GM21786 (cell line): ENCODE measurements at regions not wholly inside any gene's neighbourhood (a gene's known extent, or its start where the extent isn't known, plus 50 kb on each side); places are given as distances from the start of the nearest gene placed in this dataset.
"Not testable (repeated sequence)": the region's sequence is repeated elsewhere in the genome, so short reads cannot be mapped to it uniquely, and the experiment has no call there.

Experiments used
- ATAC-seq: cut with Tn5 transposase; IDR thresholded peaks from one replicate; pipeline ENCODE4 v1.9.1; 2021; ENCODE audit not compliant: unreplicated experiment

DNA sequence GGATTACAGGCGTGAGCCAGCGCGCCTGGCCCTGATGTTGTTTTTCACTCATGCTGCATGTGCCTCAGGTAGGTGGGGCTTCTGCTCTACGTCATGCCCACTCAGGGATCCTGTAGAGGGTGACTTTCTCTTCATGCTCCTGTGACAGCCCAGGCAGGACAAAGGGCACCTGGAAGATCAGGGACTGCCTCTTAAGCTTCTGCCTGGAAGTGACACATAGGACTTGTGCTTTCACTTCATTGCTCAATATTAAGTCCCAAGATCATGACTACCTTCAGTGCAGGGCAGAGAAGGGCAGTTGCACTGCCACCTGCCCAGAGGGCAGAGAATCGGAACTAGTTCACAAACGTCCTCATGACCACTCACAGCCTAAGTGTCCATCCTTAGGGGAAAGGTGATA lies 249.5 kb upstream of the SULF2 start:
- ATAC-seq = no peak

GRCh38 chr20:48033005-48033404 lies 247.7 kb upstream of the SULF2 start:
- ATAC-seq = not testable (repeated sequence)

DNA sequence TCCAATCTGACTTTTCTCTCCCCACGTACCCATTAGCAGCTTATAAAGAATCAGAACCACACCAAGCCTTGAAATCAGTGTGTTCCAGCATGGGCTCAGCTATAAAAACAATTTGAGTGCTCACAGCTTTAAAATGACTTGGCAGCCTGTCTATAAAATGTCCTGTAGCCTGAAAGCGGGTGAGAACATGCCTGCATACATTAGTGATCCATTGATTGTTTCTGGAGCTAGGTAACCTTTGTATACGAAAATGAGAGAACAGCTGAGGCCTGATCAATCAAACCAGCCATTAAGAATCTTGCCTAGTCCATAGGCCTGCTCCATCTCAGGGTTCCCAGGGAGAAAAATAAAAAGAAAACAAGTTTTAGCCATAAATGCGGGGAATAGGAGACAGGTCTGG lies 245.8 kb upstream of the SULF2 start:
- no peak for ATAC-seq

DNA sequence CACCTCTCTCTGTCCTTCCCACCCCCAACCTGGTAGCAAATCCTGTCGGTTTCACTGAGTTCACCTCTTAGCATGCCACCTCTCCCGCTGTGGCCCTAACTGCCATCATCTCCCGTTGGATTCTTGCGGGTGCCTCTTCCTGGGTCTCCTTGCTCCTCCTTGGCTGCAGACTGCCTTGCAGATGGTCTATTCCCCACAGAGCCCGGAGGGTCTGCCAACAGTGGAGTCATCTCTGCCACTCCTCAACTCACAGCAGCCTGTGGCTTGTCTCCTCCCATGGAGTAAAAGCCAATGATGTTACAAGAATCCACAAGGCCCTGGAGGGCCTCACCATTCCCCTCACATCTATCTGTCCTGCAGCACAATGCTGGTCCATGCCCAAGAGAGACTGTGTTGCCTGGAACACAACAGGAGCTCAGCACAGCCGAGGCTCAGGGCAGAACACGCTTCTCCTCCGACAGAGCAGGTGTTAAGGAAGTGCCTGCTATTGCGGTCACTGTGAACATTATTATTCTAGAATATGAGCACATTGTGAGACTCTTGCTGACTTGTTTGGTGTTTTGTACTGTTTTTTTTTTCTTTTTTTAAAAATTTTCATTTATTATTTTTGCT lies 241.8 kb upstream of the SULF2 start:
- no peak for ATAC-seq

DNA sequence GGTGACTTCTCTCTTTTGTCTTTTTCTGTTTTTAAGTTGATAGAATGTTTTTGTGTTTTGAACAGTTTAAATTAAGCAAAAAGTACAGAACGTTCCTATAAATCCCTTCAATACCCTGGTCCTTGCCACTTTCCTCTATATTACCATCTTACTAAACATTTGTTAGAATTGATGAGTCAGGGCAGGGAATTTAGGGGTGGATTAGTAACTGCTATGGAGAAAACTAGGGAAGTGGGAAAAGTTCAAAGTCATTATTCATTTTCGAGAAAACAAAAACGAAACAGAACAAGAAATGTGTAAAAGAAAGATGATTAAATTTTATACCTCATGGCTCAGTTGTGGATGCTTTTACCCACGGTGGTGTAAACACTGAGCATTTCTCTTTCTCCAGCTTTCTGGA lies 240.4 kb upstream of the SULF2 start:
- ATAC-seq = no peak

DNA sequence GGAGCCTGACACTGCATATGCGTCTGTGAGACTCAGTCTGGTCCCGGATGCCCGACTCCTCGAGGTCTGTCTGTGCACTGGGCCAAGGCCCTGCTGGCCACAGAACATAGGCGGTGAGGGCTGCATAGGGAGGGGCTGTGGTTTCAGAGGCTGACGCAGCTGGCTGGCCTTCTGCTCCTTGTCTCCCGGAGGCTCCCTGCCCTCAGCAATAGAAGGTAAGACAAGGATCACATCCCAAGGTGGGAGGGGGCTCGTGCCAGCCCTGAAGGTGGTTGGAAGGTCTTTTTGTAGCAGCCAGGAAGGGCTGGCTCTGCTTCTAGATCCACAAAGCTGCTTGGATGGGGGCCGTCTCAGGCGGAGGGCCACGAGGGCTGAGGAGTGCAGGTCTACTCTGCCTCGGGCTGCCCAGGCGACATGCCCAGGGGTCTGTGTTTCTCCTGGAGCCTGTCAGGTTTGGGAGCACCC lies 239.8 kb upstream of the SULF2 start:
- ATAC-seq = no peak

DNA sequence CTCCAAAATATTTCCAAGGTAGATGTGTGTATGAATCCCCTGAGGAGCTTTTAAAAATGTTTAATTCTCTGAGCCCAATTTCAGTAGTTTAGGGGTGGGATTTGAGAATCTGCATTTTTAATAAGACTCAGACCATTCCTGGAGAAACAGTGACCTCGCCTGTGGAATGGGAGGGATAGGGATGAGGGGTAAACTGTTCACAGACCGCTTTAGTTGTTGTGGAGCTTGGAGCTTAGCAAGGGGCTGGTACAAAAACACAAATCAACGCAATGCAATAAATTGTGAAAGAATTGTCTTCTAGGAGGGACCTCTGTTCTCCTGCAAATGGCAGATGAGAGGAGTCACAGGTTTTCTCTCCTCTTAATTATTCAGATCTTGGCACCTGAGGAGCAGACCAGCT lies 239.3 kb upstream of the SULF2 start:
- no peak for ATAC-seq

DNA sequence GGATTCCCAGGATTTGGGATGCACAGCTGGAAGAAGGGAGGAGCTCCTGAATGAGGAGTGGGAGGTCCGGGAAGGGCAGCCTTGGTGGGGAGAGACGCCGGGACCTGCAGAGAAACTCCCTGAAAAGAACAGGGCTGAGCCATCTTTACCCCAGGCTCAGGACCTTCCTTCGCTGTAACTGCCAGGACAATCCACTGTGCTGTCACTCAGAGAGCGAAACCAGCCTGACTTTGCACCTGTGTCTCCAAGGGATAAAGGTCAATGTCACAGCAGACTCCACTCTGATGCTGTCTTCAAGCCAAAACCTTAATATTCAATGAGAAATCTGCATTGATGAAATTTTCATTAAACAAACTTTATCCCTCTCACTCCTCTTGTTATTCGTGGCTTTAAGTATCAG lies 235.4 kb upstream of the SULF2 start:
- ATAC-seq = not testable (repeated sequence)

GRCh38 chr20:48019940-48020339 lies 234.7 kb upstream of the SULF2 start:
- no peak for ATAC-seq

DNA sequence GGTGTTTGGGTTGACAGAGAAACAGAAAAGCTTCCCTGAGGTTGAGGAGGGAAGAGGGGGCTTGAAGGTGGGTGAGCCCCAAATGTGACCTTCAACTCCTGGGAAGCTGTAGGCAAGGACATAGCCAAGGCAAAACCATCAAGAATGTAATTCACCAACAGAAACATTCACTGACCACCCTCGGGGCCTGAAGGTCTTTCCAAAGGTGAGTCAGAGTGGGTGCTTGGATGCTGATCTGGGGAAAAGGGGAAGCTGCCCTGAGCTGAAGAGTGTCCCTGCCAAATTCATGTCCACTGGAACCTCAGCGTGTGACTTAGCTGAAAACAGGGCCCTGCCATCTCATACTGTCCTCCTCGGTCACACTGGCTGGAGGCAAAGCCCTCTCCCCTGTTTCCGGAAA lies 234.2 kb upstream of the SULF2 start:
- ATAC-seq = no peak

DNA sequence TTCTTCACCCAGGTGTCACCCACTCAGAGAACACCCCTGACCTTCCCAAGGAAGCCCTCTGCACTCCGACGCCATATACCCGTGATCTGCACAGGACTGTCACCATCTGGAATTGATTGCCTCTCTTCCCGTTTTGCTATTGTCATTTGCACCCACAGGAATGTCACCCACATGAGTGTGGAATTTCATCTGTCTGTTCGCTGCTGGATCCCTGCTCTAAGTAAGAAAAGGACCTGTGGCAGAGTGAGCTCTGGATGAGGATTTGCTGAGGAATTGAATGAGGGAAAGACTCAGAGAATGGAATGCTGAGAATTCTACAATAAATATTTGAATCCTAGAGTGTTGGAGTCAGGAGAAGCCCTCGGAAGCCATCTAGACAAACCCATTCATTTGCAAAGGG lies 233.6 kb upstream of the SULF2 start:
- ATAC-seq = not testable (repeated sequence)

DNA sequence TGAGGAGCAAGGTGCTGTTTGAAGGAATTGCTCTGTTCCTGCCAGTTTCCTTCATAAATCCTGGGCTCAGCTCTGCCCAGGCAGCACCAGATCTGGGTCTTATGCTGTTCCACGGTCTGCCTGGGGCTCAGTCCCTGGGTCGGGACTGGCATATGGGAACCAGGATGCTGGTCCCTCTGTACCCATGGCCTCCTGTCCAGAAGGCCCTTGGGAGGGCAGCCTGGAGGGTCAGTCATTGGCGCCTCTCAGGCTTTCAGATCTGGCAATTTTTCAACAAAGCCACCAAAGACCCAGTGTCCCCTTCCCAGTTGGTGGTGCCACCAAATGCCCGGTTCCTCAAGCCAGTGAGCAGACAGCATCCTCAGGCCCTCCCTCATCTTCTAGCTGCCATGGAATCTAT lies 232.7 kb upstream of the SULF2 start:
- ATAC-seq = no peak

- no peak for ATAC-seq
Observed at GRCh38 chr20:48017509-48017908, 232.2 kb upstream of the SULF2 start.

DNA sequence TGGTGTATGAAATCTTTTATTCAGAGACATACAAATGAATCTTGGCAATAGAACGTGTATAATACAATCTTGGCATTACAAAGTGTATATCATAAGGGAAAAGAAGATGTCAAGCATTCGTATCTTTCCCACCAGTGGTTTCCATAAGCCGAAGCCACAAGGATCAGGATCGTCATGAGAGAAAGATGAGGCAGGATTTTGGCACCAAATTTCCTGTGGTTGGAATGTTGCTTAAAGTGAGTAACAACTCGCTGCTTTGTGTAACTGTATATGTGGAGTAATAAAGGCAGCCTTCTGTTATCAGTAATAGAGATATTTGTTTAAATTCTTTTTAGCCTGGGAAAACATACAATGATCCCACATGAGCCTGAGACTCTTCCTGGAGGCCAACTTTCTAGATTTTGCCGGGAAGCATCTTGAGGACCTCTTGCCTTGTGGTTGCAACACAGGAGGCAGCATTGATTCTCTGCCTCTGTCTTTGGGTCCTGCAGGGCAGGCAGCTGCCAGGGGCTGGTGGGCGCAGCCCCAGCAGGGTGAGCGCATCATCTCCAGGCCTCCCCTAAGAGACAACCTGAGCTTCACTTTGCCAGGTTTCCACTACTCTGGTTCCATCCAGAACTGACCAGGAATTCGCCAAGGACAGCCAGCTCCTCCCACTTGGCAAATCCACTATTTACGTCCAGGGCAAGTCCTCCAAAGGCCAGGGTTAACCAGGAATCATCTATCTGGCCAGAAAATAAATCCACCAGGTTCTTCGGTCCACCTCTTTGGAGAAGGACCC lies 230.9 kb upstream of the SULF2 start:
- no peak for ATAC-seq

- no peak for ATAC-seq
Observed at GRCh38 chr20:48015141-48015910, 230.0 kb upstream of the SULF2 start.

GRCh38 chr20:48012401-48012974 lies 227.2 kb upstream of the SULF2 start:
- ATAC-seq = no peak

GRCh38 chr20:48011025-48011424 lies 225.7 kb upstream of the SULF2 start:
- no peak for ATAC-seq

DNA sequence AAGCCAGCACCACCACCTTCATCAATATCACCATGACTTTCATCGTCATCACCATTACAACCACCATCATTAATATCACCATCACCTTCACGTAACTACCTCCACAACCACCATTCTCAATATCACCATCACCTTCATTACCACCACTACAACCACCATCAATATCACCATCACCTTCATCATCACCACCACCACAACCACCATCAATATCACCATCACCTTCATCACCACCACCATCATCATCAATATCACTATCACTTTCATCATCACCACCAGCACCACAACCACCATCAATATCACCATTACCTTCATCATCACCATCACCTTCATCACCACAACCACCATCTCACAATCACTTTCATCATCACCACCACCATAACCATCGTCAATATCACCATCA lies 225.3 kb upstream of the SULF2 start:
- ATAC-seq = no peak

DNA sequence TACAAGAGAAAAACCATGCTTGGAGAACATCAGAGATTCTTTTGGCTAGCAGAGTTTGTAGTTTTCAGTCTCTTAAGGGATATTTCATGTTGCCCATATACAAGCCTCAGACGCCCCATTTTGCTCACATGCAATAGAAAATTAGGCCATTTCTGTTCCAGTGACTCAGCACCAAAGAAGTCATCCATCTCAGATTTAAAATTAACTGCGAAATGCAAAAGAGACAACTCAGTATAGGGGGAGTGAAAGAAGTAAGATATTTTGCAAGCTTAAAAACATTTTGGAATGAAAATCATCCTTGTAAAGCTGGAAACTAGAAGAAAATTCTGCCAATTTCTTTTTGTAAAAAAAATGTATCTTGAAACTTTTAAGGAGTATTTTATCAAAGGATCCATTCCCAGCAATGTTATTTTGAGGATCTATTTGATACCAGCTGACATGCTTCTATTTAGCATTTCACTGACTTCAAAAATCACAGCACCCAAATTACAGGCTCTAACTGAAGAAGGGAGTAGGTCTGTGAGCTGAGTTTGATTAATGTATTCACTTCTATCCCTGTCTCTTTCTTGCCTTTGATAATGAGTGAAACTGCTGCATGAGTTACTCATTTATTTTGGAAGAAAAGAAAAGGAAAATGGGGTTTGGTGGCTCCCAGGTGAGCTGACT lies 223.7 kb upstream of the SULF2 start:
- ATAC-seq = no peak

GRCh38 chr20:48007351-48007750 lies 222.1 kb upstream of the SULF2 start:
- ATAC-seq = no peak
